OCI-LY7 (cell line): ENCODE measurements at regions not wholly inside any gene's neighbourhood (a gene's known extent, or its start where the extent isn't known, plus 50 kb on each side); places are given as distances from the start of the nearest gene placed in this dataset.

Source experiments
- BruUV-seq: library from RNA; stranded (reverse); fragments of 400-500 nt; replicated peaks from 2 replicates; lab custom pipeline; 2021; lab: Mats Ljungman, UMichigan
- CTCF ChIA-PET: fragments of 300-600 bp; sonication (Branson Sonifier 250); formaldehyde crosslinking; loops from one replicate; lab custom pipeline; 2022; ENCODE audit warnings: antibody characterized with exemption; ENCODE audit not compliant: unreplicated experiment; lab: Charles Lee
- POLR2A ChIA-PET: fragments of 300-600 bp; sonication (Branson Sonifier 250); formaldehyde crosslinking; loops from one replicate; lab custom pipeline; 2022; ENCODE audit warnings: antibody characterized with exemption; lab: Charles Lee
- DNase-seq: peaks from one replicate; pipeline ENCODE4 v3.0.0-alpha.2; 2015; ENCODE audit warnings: low spot score
- H2AFZ ChIP-seq: fragments of 200-600 bp; sonication (generic), shearing (Covaris generic); 2 replicates; pipeline ENCODE4 v1.6.1; 2014; ENCODE audit warnings: mild to moderate bottlenecking, antibody characterized with exemption, low read length, moderate library complexity
- H3K27ac ChIP-seq: fragments of 200-600 bp; sonication (generic); 2 replicates; pipeline ENCODE4 v1.5.1; 2014; ENCODE audit warnings: mixed run types, low read depth, mild to moderate bottlenecking, moderate library complexity, low read length, inconsistent platforms; ENCODE audit not compliant: poor library complexity, severe bottlenecking
- H3K36me3 ChIP-seq: fragments of 200-600 bp; sonication (generic); 2 replicates; pipeline ENCODE4 v1.6.1; 2014; ENCODE audit warnings: mild to moderate bottlenecking, antibody characterized with exemption, low read length, moderate library complexity, mixed read lengths; ENCODE audit not compliant: insufficient read depth
- H3K4me1 ChIP-seq: fragments of 200-600 bp; sonication (generic); 2 replicates; pipeline ENCODE4 v1.5.1; 2014; ENCODE audit warnings: mild to moderate bottlenecking, low read length; ENCODE audit not compliant: insufficient read depth, poor library complexity, severe bottlenecking
- H3K4me2 ChIP-seq: fragments of 200-600 bp; sonication (generic); 2 replicates; pipeline ENCODE4 v1.6.1; 2014; ENCODE audit warnings: mild to moderate bottlenecking, low read length
- H3K4me3 ChIP-seq: fragments of 200-600 bp; sonication (generic); 2 replicates; pipeline ENCODE4 v1.5.1; 2014; ENCODE audit warnings: mild to moderate bottlenecking, low read depth, low read length; ENCODE audit not compliant: poor library complexity, severe bottlenecking
- H3K79me2 ChIP-seq: fragments of 200-600 bp; sonication (generic); 2 replicates; pipeline ENCODE4 v1.6.1; 2016; ENCODE audit warnings: low read depth, mild to moderate bottlenecking, low read length, moderate library complexity, mixed read lengths; ENCODE audit not compliant: insufficient read depth
- H3K9me2 ChIP-seq: fragments of 200-600 bp; sonication (generic); 2 replicates; pipeline ENCODE4 v1.6.1; 2016; ENCODE audit warnings: mild to moderate bottlenecking, low read length, mixed read lengths; ENCODE audit not compliant: insufficient read depth
- H3K9me3 ChIP-seq: fragments of 200-600 bp; sonication (generic); 2 replicates; pipeline ENCODE4 v1.6.1; 2014; ENCODE audit warnings: mild to moderate bottlenecking, mixed run types, low read length, mixed read lengths
- H4K20me1 ChIP-seq: fragments of 200-600 bp; sonication (generic); 2 replicates; pipeline ENCODE4 v1.6.1; 2014; ENCODE audit warnings: mild to moderate bottlenecking, antibody characterized with exemption, low read length, moderate library complexity, mixed read lengths; ENCODE audit not compliant: insufficient read depth
- CTCF ChIP-seq: fragments of 200-600 bp; sonication (generic); conservative IDR thresholded peaks from 2 replicates; pipeline ENCODE4 v1.5.1; 2014; ENCODE audit warnings: mild to moderate bottlenecking, antibody characterized with exemption, low read length, moderate library complexity, mixed read lengths
- EZH2phosphoT487 ChIP-seq: fragments of 200-600 bp; sonication (generic); IDR thresholded peaks from 2 replicates; pipeline ENCODE4 v1.6.1; 2018; ENCODE audit warnings: low read depth, borderline replicate concordance, mild to moderate bottlenecking, mixed run types, antibody characterized with exemption, low read length, moderate library complexity, mixed read lengths
- intact Hi-C: fragments of 100-400 bp; cut with micrococcal nuclease; formaldehyde crosslinking; loops from one replicate; pipeline ENCODE4 v1.10.0; 2022; ENCODE audit not compliant: unreplicated experiment

DNA sequence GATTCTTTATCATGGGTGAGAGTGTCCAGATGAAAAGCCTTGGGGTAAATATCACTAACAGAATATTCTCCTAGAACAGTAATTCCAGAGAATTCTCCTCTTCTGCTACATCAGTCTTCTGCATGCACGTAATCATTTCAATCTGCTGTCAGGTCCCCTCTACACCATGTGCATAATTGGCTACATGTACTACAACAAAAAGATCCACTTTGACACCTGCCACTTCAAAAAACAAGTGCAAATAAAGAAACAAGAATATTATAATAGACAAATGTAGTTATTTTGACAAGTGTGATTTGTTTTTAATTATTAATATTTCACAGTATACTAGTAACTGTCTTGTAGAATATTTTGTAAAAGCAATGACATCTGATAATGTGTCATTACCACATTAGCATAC lies 154.2 kb downstream of the SAMD5 start:
- Histone ChIP-seq H3K4me2 (no peak overlapping the region), H2AFZ (no peak overlapping the region), H3K79me2 (no peaks in the 10 kb centered on the region), H3K9me2 (no peaks in the 10 kb centered on the region), H3K9me3 (no peaks in the 10 kb centered on the region), H3K4me3 (no peak overlapping the region), H3K4me1 (no peaks in the 10 kb centered on the region), H3K27ac (no peak overlapping the region), H4K20me1 (no peaks in the 10 kb centered on the region), H3K36me3 (no peaks in the 10 kb centered on the region)
- TF ChIP-seq CTCF = no peak
- no peak for TF ChIP-seq EZH2phosphoT487
- DNase-seq = no peak
- intact Hi-C loops = no loop called here
- POLR2A ChIA-PET = interaction anchor here (0.6 kb wide), 1 partner anchor 253 kb away, joined by 3 read pairs; no protein-coding TSS in a partner anchor
- no TSS peak for BruUV-seq
- CTCF ChIA-PET = no interaction called here

DNA sequence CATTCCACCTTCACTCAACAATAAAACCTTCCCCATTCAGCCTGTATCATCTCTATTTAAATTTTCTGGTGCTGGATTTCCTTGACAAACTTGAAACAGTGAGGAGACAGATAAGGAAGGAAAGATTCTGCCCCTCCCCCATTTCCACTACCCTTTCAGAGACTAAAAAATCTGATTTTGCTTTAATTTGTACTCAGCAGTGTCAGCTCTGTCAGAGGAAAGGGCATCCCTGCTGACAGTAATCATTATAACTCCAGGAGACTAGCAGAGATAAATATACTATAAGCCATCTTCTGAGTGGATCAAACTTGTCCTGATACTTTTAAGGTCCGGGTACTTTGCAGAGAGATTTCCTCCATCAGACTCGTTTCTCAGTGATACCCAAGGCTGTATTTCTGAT lies 155.6 kb downstream of the SAMD5 start:
- ChIA-PET POLR2A (interaction anchor here (0.7 kb wide), 1 partner anchor 12 kb away, joined by 3 read pairs; no protein-coding TSS in a partner anchor), CTCF (no interaction called here)
- Histone ChIP-seq H2AFZ (no peak overlapping the region), H3K27ac (no peak overlapping the region), H3K79me2 (no peaks in the 10 kb centered on the region), H3K36me3 (no peaks in the 10 kb centered on the region), H3K9me2 (no peaks in the 10 kb centered on the region), H3K4me1 (no peaks in the 10 kb centered on the region), H3K9me3 (no peaks in the 10 kb centered on the region), H4K20me1 (no peaks in the 10 kb centered on the region), H3K4me2 (no peak overlapping the region), H3K4me3 (no peak overlapping the region)
- TF ChIP-seq EZH2phosphoT487 (no peak), CTCF (no peak)
- BruUV-seq = no TSS peak
- DNase-seq = no peak
- intact Hi-C loops = no loop called here

DNA sequence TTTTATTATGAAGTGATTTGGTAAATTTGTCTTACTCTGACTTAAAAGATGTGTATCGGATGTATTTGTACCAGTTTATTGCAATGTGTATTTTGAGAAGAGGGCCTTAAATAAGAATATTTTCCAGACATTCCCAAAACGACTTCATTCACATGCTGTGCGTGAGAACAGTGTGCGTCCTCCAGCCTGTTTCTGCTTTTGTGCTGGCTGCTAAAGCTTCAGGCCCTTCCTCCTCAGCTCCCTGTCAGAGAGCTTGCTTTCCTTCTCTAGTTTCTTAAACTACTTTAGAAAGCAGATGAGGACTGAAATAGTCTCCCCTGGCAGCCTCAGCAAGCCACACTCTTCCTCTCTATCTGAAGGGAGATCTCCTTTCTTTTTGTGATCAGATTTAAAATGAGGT lies 157.8 kb downstream of the SAMD5 start:
- H3K27ac ChIP-seq = no peak overlapping the region
- H3K4me1 ChIP-seq = no peaks in the 10 kb centered on the region
- DNase-seq = no peak
- TF ChIP-seq EZH2phosphoT487 (no peak), CTCF (no peak)
- ChIA-PET CTCF (no interaction called here), POLR2A (no interaction called here)
- intact Hi-C loops = no loop called here
- no peak overlapping the region for H2AFZ ChIP-seq
- H3K9me2 ChIP-seq = no peaks in the 10 kb centered on the region
- BruUV-seq = no TSS peak
- no peaks in the 10 kb centered on the region for H3K79me2 ChIP-seq
- no peak overlapping the region for H3K4me2 ChIP-seq
- no peaks in the 10 kb centered on the region for H3K9me3 ChIP-seq
- no peaks in the 10 kb centered on the region for H3K36me3 ChIP-seq
- H3K4me3 ChIP-seq = no peak overlapping the region
- no peaks in the 10 kb centered on the region for H4K20me1 ChIP-seq
